SJCRH30 (cell line): ENCODE measurements at regions not wholly inside any gene's neighbourhood (a gene's known extent, or its start where the extent isn't known, plus 50 kb on each side); places are given as distances from the start of the nearest gene placed in this dataset.
A peak's percentile ranks its signal among the peaks of the same experiment; 100 is the strongest.

Source experiments
- DNase-seq, 2 experiments: peaks; one replicate each; pipeline ENCODE4 v3.0.0-alpha.2; 2015 to 2020
- H3K27ac ChIP-seq: fragments of 250-450 bp; sonication (Bioruptor Pico); 2 replicates; pipeline ENCODE4 v1.5.1; 2020; ENCODE audit warnings: mild to moderate bottlenecking, moderate library complexity
- H3K27me3 ChIP-seq: fragments of 250-450 bp; sonication (Bioruptor Pico); 2 replicates; pipeline ENCODE4 v1.5.1; 2020; ENCODE audit warnings: mild to moderate bottlenecking, moderate library complexity
- H3K36me3 ChIP-seq: fragments of 250-450 bp; sonication (Bioruptor Pico); 2 replicates; pipeline ENCODE4 v1.5.1; 2020; ENCODE audit warnings: mild to moderate bottlenecking, moderate library complexity
- H3K4me1 ChIP-seq: fragments of 250-450 bp; sonication (Bioruptor Pico); 2 replicates; pipeline ENCODE4 v1.5.1; 2020; ENCODE audit warnings: mild to moderate bottlenecking, moderate library complexity
- H3K4me3 ChIP-seq: fragments of 250-450 bp; sonication (Bioruptor Pico); 2 replicates; pipeline ENCODE4 v1.5.1; 2020; ENCODE audit warnings: mild to moderate bottlenecking, moderate library complexity
- H3K9me3 ChIP-seq: fragments of 250-450 bp; sonication (Bioruptor Pico); replicated peaks from 2 replicates; pipeline ENCODE4 v1.5.1; 2020; ENCODE audit warnings: mild to moderate bottlenecking, moderate library complexity

DNA sequence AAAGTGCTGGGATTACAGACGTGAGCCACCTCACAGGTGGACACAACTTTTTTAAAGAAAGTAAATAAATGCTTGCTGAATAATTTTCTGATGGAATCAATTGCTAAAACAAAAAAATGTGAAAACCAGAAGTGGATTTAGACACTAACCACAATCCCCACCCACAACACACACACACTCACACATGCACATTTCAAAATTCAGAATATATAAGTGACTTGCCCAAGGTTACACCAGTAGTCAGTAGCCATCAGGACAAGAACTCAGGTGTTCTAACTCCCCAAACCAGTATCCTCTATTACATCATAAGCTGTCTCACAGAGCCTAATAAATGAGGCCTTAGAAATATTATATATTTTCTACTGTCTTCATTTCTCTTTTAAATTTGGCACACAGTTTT is 1923.6 kb upstream of the PIK3C3 start:
- no peak overlapping the region for H3K4me3 ChIP-seq
- no peak overlapping the region for H3K27ac ChIP-seq
- H3K9me3 ChIP-seq, result no peaks in the 10 kb centered on the region
- no peaks in the 10 kb centered on the region for H3K27me3 ChIP-seq
- no peak for DNase-seq
- H3K4me1 ChIP-seq, result no peaks in the 10 kb centered on the region
- no peaks in the 10 kb centered on the region for H3K36me3 ChIP-seq

DNA sequence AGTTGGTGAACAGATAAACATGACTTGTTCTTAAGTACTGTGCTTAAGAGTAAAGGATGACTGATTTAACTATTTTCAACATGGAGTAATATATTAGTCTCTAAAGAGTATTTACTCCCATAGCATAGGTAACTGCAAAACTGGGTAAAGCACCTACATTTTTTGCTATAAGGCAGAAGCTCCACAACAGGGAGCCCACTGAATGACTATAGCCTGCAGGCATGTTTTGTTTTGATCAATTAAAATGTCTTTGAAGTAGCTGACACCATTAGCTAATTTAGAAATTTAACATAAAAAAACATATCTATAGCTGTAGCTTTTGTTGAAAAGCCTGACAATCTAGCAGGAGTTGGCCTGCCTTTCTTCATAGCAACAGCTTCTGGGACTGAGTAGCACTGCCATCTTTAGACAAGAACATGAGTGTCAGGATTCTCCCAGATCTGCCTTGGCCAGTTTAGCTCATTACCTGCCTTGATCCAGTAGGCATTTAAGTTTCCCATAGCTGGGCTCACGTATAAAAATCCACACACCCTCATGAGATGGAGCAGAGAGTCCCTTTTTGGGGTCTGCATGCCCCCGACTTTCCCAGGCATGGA is 1935.1 kb upstream of the PIK3C3 start:
- Histone ChIP-seq H3K36me3 (no peaks in the 10 kb centered on the region), H3K4me3 (no peak overlapping the region), H3K27me3 (no peaks in the 10 kb centered on the region), H3K4me1 (no peaks in the 10 kb centered on the region), H3K9me3 (no peaks in the 10 kb centered on the region), H3K27ac (no peak overlapping the region)
- no peak for DNase-seq

DNA sequence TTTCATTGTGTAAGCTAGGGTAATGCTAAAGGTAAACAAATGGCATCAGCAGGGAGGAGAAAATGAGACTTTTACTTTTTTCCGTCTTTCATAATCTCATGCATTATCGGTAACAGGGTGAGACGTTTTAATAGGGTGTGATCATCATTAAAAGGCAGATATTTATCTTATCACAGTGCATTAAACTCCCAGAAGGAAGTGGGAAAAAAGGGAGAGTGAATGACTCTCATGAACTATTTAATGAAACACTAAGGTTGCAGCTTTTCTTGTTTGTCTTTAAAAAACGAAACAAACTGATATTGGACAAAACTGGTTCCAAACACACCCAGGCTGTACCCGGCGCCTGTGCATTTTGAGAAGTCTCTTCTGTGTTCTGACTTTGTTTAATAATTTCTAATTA is 1936.8 kb upstream of the PIK3C3 start:
- no peak overlapping the region for H3K4me3 ChIP-seq
- no peaks in the 10 kb centered on the region for H3K36me3 ChIP-seq
- H3K27ac ChIP-seq, result no peak overlapping the region
- no peaks in the 10 kb centered on the region for H3K9me3 ChIP-seq
- H3K4me1 ChIP-seq, result no peaks in the 10 kb centered on the region
- no peaks in the 10 kb centered on the region for H3K27me3 ChIP-seq
- no peak for DNase-seq

DNA sequence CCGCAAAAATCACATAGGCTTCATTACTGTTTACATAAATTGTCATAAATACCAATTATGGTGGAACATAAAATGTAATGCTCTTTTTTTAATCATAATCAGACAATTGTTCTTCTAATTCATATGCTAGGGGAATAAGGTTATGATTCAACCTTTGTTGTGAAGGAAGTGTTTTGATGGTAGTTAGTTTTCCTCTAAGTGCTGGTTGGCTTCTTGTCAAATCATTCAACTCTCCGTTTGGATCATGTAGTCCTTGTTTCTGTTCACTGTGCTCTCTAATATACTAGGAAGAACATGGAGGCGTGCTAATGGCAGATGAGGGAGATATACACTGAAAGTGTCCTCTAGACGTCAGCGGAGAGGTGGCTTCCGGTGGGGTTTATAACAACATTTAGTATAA is 1938.0 kb upstream of the PIK3C3 start:
- H3K27me3 ChIP-seq, result no peaks in the 10 kb centered on the region
- no peaks in the 10 kb centered on the region for H3K9me3 ChIP-seq
- no peak overlapping the region for H3K4me3 ChIP-seq
- no peaks in the 10 kb centered on the region for H3K4me1 ChIP-seq
- no peak for DNase-seq
- no peaks in the 10 kb centered on the region for H3K36me3 ChIP-seq
- no peak overlapping the region for H3K27ac ChIP-seq

DNA sequence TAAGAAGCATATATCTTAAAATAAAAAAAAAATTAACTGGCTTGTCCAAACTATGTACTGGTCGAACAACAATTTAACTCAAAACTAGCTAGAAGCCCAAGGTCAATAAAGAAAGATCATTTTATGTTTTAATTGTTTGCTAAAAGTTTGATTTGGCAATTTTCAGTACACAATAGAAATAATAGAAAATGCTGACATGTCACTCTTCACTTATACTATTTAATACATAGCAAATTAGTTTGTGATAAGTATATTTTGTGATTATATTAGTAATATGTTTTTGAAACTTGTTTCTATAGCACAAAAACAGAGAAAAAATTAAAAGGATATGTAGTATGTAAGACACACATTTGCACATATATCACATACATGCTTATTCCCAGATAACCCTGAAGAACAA is 1938.6 kb upstream of the PIK3C3 start:
- no peaks in the 10 kb centered on the region for H3K4me1 ChIP-seq
- H3K36me3 ChIP-seq, result no peaks in the 10 kb centered on the region
- H3K27ac ChIP-seq, result no peak overlapping the region
- DNase-seq, result no peak
- H3K27me3 ChIP-seq, result no peaks in the 10 kb centered on the region
- H3K9me3 ChIP-seq, result no peaks in the 10 kb centered on the region
- no peak overlapping the region for H3K4me3 ChIP-seq

DNA sequence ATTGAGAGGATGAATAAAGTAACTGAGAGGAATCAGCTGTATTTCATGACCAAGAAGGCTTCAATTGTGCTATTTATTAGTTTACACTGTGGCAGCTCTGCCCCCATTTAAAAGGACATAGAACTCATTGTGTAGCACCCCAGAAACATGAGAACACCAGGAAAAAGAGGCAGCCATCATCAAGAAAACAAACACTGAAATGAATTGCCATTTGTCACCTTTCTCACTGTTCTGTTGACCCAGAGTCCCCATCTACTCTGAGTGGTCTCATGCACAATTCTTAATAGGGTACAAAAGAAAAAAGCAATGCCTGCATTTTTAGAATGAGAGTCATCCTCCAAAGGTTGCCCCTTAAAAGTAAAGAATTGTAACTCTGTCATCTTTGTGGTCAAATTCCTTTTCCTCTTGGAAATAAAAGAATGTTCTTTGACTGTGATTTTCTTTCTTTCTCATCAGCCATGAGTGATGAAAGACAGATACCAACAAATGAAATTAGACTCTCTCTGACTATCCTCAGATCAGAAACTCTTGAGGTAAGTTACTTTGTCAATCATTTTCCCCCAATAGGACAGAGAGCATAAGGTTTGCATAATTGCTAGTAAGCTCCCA is 1941.9 kb upstream of the PIK3C3 start:
- Histone ChIP-seq H3K27ac (no peak overlapping the region), H3K4me1 (no peaks in the 10 kb centered on the region), H3K27me3 (no peaks in the 10 kb centered on the region), H3K9me3 (no peaks in the 10 kb centered on the region), H3K36me3 (no peaks in the 10 kb centered on the region), H3K4me3 (no peak overlapping the region)
- no peak for DNase-seq

DNA sequence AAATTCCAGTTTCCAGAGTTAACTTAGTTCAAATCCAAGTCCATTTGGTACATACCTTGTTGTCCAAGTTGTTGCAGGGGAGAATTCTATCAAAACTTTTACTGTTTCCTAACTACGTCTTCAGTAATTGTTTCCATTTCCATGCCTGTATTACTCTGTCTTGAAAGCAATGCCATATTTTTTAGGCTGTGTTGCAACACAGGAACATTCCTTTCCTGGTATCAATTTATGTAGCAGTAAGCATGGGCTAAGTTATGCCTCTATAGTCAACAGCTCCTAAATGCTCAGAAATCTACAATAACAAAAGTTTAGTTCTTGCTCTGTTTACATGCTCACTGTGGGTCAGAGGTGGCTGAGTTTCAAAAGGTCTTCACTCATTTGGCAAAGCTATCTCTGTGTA is 1943.8 kb upstream of the PIK3C3 start:
- Histone ChIP-seq H3K27me3 (no peaks in the 10 kb centered on the region), H3K36me3 (no peaks in the 10 kb centered on the region), H3K9me3 (no peaks in the 10 kb centered on the region), H3K4me3 (no peak overlapping the region), H3K4me1 (no peaks in the 10 kb centered on the region), H3K27ac (no peak overlapping the region)
- no peak for DNase-seq

DNA sequence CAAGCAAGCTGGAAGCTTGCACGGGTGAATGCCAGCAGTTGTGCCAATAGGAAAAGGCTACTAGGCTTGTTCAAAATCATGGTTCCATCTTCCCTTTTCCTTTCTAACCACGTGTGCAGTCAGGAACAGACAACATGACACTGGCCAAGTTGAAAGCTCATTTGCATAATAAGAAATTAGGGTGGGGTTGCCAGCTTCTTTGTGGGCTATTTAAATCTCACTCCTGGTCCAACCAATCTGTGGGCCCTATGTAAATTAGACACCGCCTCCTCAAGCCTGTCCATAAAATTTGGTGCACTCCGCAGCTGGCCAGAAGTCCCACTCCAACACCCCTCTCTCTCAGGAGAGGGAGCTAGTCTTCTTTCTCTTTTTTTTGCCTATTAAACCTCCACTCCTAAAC is 1948.4 kb upstream of the PIK3C3 start:
- no peaks in the 10 kb centered on the region for H3K27me3 ChIP-seq
- DNase-seq, result peak; percentile 53 to 67
- H3K4me3 ChIP-seq, result no peak overlapping the region
- no peaks in the 10 kb centered on the region for H3K9me3 ChIP-seq
- H3K27ac ChIP-seq, result no peak overlapping the region
- no peaks in the 10 kb centered on the region for H3K36me3 ChIP-seq
- H3K4me1 ChIP-seq, result no peaks in the 10 kb centered on the region

DNA sequence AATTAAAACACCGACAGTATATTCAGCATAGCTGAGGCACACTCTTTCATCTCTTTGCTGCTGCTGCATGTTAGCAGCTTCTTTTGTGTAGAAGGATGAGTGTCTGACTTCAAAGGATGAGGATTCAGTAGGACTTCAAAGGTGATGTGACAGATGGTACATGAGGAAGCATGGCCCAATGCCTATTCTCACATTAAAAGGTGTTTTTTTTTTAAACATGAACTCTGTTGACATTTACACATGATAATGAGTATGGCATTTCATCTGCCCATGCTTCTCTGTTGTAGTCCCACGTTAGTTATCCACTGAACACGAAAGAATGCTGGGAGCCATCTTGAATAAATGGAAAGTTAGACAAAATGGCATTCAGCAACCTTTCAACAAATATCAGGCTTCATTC is 1950.8 kb upstream of the PIK3C3 start:
- DNase-seq, result no peak
- Histone ChIP-seq H3K4me3 (no peak overlapping the region), H3K36me3 (no peaks in the 10 kb centered on the region), H3K4me1 (no peaks in the 10 kb centered on the region), H3K27me3 (no peaks in the 10 kb centered on the region), H3K27ac (no peak overlapping the region), H3K9me3 (no peaks in the 10 kb centered on the region)

DNA sequence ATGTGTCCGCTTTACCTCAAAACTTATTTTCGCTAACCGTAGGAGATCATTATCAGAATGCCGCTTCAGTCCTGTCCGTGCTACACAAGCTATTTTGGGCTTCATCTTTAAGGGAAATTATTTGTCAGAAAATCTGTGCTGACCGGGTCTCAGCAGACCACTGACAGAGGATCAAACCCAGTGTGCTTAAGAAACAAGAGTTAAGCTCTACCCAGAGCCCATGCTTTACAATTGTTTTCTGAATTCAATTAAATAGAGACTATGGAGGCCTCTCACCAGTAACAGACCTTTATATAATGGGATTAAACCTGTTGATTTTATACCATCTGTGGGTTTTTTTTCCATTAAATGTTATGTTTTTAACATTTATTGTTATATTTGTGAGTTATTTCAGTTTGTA is 1956.7 kb upstream of the PIK3C3 start:
- Histone ChIP-seq H3K27me3 (no peaks in the 10 kb centered on the region), H3K27ac (no peak overlapping the region), H3K9me3 (no peaks in the 10 kb centered on the region), H3K36me3 (no peaks in the 10 kb centered on the region), H3K4me3 (no peak overlapping the region), H3K4me1 (no peaks in the 10 kb centered on the region)
- DNase-seq, result no peak

DNA sequence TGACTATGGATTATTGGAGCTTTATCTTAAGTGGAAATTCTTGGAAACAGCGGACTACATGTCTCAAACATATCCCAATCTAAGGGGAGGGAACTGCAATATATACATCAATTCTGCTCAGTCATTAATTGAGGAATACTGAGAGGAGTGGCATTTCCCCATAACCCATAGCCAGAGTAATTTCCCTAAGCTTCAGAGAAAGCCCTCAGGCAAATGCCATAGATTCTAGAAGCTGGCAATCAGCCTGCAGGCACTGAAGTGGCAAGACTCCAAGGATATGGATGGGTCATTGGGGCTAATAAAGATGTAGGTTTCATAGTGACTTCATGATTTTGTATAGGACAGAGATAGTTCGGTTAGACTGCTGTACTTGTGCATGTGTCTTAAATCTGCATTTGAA is 1960.5 kb upstream of the PIK3C3 start:
- Histone ChIP-seq H3K9me3 (no peaks in the 10 kb centered on the region), H3K27me3 (no peaks in the 10 kb centered on the region), H3K4me3 (no peak overlapping the region), H3K36me3 (no peaks in the 10 kb centered on the region), H3K27ac (no peak overlapping the region), H3K4me1 (no peaks in the 10 kb centered on the region)
- DNase-seq, result no peak

DNA sequence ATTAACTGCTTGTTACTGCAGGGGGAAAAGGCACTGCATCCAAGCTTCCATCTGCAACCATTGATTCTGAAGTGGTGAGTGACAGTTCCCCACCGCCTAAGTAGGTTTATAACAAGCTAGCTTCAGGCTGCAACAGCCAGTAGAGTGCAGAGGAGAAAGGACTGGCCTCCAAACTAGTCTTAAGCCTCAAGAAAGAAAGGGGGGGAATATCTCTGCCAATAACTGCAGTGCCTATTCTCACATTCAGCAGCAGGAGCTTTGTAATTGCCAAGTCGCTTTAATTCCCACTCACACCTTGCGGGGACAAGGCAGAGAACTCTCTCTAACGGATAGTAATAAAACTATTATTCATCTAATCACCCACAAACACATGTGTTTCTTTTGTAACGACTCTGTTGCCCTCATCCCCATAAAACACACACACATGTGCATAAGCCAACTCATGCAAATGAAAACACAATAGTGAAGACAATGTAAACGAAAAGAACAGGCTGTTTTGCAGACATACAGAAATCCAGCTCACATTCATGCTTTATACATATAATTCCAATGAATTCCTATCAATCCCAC is 1963.3 kb upstream of the PIK3C3 start:
- Histone ChIP-seq H3K4me1 (no peaks in the 10 kb centered on the region), H3K27ac (no peak overlapping the region), H3K27me3 (no peaks in the 10 kb centered on the region), H3K36me3 (no peaks in the 10 kb centered on the region), H3K4me3 (no peak overlapping the region), H3K9me3 (no peaks in the 10 kb centered on the region)
- DNase-seq, result no peak

DNA sequence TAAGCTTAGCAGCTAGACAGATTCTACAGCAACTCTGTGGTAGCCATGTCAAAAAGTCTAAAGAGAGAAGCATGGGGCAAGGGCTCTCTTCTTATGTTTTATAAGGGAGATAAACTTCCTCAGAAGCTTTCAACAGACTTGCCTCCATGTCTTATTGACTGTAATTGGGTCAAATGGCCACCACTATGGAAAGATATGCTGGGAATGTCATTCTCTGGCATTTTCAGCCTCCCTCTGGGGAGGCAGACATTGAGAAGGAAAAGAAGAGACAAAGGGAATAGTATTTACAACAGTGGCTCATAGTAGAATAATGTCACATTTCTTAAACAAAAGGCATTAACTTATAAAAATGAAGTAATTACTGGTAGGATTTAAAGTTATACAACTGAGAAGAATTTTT is 1964.5 kb upstream of the PIK3C3 start:
- Histone ChIP-seq H3K27ac (no peak overlapping the region), H3K9me3 (no peaks in the 10 kb centered on the region), H3K36me3 (no peaks in the 10 kb centered on the region), H3K4me1 (no peaks in the 10 kb centered on the region), H3K4me3 (no peak overlapping the region), H3K27me3 (no peaks in the 10 kb centered on the region)
- DNase-seq, result no peak

DNA sequence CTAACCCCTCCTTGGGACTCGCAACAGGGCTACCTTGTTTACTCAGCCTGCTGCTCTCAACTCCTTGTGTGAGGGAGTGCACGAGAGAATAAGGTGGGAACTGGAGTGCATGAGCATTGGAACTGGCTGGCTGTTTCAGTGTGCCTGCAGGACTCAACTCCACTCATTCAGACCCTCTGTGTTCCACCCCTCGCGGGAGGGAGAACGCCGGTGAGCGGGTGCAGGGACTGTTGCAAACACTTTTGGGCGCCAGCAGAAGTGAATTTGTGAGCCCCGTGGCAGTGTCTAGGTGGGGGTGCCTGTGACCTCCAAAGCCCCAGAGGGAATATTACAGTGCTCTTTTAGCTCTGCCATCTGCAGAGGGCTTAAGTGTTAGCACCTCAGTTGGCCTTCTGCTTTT is 1978.3 kb upstream of the PIK3C3 start:
- H3K4me1 ChIP-seq, result no peaks in the 10 kb centered on the region
- no peaks in the 10 kb centered on the region for H3K9me3 ChIP-seq
- H3K27me3 ChIP-seq, result no peaks in the 10 kb centered on the region
- H3K27ac ChIP-seq, result no peak overlapping the region
- H3K36me3 ChIP-seq, result no peaks in the 10 kb centered on the region
- H3K4me3 ChIP-seq, result no peak overlapping the region
- DNase-seq, result no peak

DNA sequence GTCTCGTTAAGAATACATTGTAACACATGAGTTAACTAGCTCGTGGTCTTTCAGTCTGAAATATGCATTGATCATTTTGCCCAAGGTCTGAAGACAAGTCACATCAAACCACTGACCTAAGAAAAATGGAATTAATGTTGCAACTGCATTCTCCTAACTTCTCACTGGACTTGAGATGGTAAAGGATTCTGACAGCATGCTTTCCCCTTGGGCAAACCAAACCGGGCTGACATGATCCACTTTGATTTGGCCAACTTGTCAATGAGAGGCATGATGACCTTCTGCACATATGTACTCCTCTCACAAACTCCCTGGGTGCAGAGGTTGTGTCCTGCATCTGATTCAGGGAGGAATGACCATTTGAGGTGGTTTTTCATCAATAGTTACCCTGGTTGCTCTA is 1982.5 kb upstream of the PIK3C3 start:
- H3K4me3 ChIP-seq, result no peak overlapping the region
- no peaks in the 10 kb centered on the region for H3K9me3 ChIP-seq
- no peaks in the 10 kb centered on the region for H3K27me3 ChIP-seq
- H3K27ac ChIP-seq, result no peak overlapping the region
- H3K36me3 ChIP-seq, result no peaks in the 10 kb centered on the region
- no peak for DNase-seq
- H3K4me1 ChIP-seq, result no peaks in the 10 kb centered on the region

DNA sequence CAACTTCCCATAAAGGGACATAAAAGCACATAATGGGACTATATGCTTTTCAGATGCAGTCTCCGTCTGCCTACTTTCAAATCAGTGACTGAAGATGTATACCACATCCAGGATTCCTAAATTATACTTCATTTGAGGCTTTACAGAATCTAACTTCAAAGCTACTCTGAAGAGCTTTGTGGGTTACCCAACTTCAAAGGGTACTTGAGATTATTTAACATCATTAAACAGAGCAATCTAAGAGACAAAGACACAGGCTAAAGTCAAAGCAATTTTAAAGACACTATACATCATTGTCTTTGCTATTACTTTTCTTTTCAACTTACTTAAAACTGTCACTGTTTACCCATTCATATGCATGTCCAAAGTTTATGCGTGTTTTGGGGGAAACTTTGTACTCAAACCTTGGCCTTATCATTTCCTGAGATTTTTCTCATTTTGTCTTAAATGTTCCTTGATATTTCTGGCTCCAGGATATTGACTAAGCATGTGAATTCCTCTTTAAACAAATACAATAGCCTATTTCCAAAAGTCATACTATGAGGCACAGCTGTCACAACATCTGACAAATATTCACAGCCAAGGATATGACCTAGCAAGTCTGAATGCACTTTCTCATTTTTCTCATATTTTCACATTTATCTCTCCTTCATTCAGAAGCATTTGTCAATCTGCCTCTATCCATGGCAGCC is 1985.1 kb upstream of the PIK3C3 start:
- H3K36me3 ChIP-seq, result no peaks in the 10 kb centered on the region
- no peak overlapping the region for H3K27ac ChIP-seq
- H3K4me1 ChIP-seq, result no peaks in the 10 kb centered on the region
- H3K4me3 ChIP-seq, result no peak overlapping the region
- H3K27me3 ChIP-seq, result no peaks in the 10 kb centered on the region
- DNase-seq, result no peak
- no peaks in the 10 kb centered on the region for H3K9me3 ChIP-seq
